BE2C (cell line): ENCODE measurements at regions not wholly inside any gene's neighbourhood (a gene's known extent, or its start where the extent isn't known, plus 50 kb on each side); places are given as distances from the start of the nearest gene placed in this dataset.

Experiments
- DNase-seq: peaks from one replicate; pipeline ENCODE4 v3.0.0-alpha.2; 2020
- H3K27me3 ChIP-seq: fragments of 250-450 bp; sonication (Bioruptor Pico); 2 replicates; pipeline ENCODE4 v1.5.1; 2020; ENCODE audit warnings: mild to moderate bottlenecking
- H3K36me3 ChIP-seq: fragments of 250-450 bp; sonication (Bioruptor Pico); 2 replicates; pipeline ENCODE4 v1.5.1; 2020; ENCODE audit warnings: mild to moderate bottlenecking
- H3K4me1 ChIP-seq: fragments of 250-450 bp; sonication (Bioruptor Pico); 2 replicates; pipeline ENCODE4 v1.5.1; 2020
- H3K4me3 ChIP-seq: 2 replicates; pipeline ENCODE4 v1.5.1; 2011; ENCODE audit warnings: low read depth, low read length
- H3K9me3 ChIP-seq: fragments of 250-450 bp; sonication (Bioruptor Pico); 2 replicates; pipeline ENCODE4 v1.5.1; 2020
- CTCF ChIP-seq: IDR thresholded peaks from 2 replicates; pipeline ENCODE4 v1.5.1; 2012; ENCODE audit warnings: mild to moderate bottlenecking, low read depth, low read length

GRCh38 chr5:39772307-39772706 lies 347.5 kb upstream of the DAB2 start:
- H3K27me3 ChIP-seq, result no peaks in the 10 kb centered on the region
- no peaks in the 10 kb centered on the region for H3K4me1 ChIP-seq
- no peaks in the 10 kb centered on the region for H3K9me3 ChIP-seq
- no peak for TF ChIP-seq CTCF
- no peak overlapping the region for H3K4me3 ChIP-seq
- no peak for DNase-seq
- H3K36me3 ChIP-seq, result no peaks in the 10 kb centered on the region

- Histone ChIP-seq H3K36me3 (no peaks in the 10 kb centered on the region), H3K9me3 (no peaks in the 10 kb centered on the region; the same call in 1 of the 2 replicates), H3K4me3 (no peak overlapping the region), H3K27me3 (no peaks in the 10 kb centered on the region), H3K4me1 (no peaks in the 10 kb centered on the region)
- TF ChIP-seq CTCF, result no peak
- no peak for DNase-seq
Observed at GRCh38 chr5:39767916-39768315, 343.1 kb upstream of the DAB2 start.

GRCh38 chr5:39765366-39765765 lies 340.6 kb upstream of the DAB2 start:
- Histone ChIP-seq H3K4me3 (no peak overlapping the region), H3K36me3 (no peaks in the 10 kb centered on the region), H3K4me1 (no peaks in the 10 kb centered on the region), H3K27me3 (no peaks in the 10 kb centered on the region), H3K9me3 (no peaks in the 10 kb centered on the region; the same call in 1 of the 2 replicates)
- no peak for DNase-seq
- no peak for TF ChIP-seq CTCF

- no peaks in the 10 kb centered on the region for H3K36me3 ChIP-seq
- DNase-seq, result no peak
- no peaks in the 10 kb centered on the region; the same call in 1 of the 2 replicates for H3K9me3 ChIP-seq
- no peak for TF ChIP-seq CTCF
- H3K4me3 ChIP-seq, result no peak overlapping the region
- no peaks in the 10 kb centered on the region for H3K4me1 ChIP-seq
- no peaks in the 10 kb centered on the region for H3K27me3 ChIP-seq
Observed at GRCh38 chr5:39762761-39763160, 338.0 kb upstream of the DAB2 start.

GRCh38 chr5:39761199-39761950 lies 336.6 kb upstream of the DAB2 start:
- H3K27me3 ChIP-seq, result no peaks in the 10 kb centered on the region
- no peaks in the 10 kb centered on the region; the same call in 1 of the 2 replicates for H3K9me3 ChIP-seq
- no peaks in the 10 kb centered on the region for H3K36me3 ChIP-seq
- H3K4me3 ChIP-seq, result no peak overlapping the region
- no peak for TF ChIP-seq CTCF
- DNase-seq, result no peak
- H3K4me1 ChIP-seq, result no peaks in the 10 kb centered on the region

- DNase-seq, result no peak
Observed at GRCh38 chr5:39760385-39761198, 335.8 kb upstream of the DAB2 start.

More at GRCh38 chr5:39760385-39761198, 335.8 kb upstream of the DAB2 start:
- Histone ChIP-seq H3K4me3 (no peak overlapping the region), H3K9me3 (no peaks in the 10 kb centered on the region; the same call in 1 of the 2 replicates), H3K27me3 (no peaks in the 10 kb centered on the region), H3K36me3 (no peaks in the 10 kb centered on the region), H3K4me1 (no peaks in the 10 kb centered on the region)
- TF ChIP-seq CTCF, result no peak
